ENCODE measurements at regions not wholly inside any gene's neighbourhood (a gene's known extent, or its start where the extent isn't known, plus 50 kb on each side); places are given as distances from the start of the nearest gene placed in this dataset.

GRCh38 chr16:54414671-54415070 is 128.1 kb upstream of the IRX3 start:
- intact Hi-C loops (cut with micrococcal nuclease): no loop called here

GRCh38 chr16:54412777-54413455 is 126.3 kb upstream of the IRX3 start:
- no peak for DNase-seq (ENCODE audit: unreplicated experiment)
- POLR2A ChIA-PET: interaction anchor here (0.9 kb wide), 1 partner anchor 644 kb away, joined by 3 read pairs; no protein-coding TSS in a partner anchor
- CTCF ChIA-PET: interaction anchor here (0.6 to 0.7 kb wide), 2 partner anchors 40 to 243 kb away, joined by 3 to 4 read pairs; no protein-coding TSS in a partner anchor
- TF ChIP-seq CTCF (IDR thresholded peaks at IDR 0.05; ENCODE audit: unreplicated experiment): no peak
- Mint-ChIP-seq H3K36me3 (ENCODE audit: insufficient read depth, unreplicated experiment) (no peaks in the 10 kb centered on the region), H3K27me3 (ENCODE audit: insufficient read depth, unreplicated experiment) (no peaks in the 10 kb centered on the region), H3K4me3 (ENCODE audit: unreplicated experiment) (no peak overlapping the region), H3K4me1 (ENCODE audit: insufficient read depth, unreplicated experiment) (peaks cover under 1% of the 10 kb centered on the region), H3K27ac (ENCODE audit: low read depth, unreplicated experiment) (no peak overlapping the region), H3K9me3 (ENCODE audit: unreplicated experiment) (no peaks in the 10 kb centered on the region)
- intact Hi-C loops (cut with micrococcal nuclease): no loop called here
- BruUV-seq (replicated peaks): no TSS peak

More at GRCh38 chr16:54414671-54415070, 128.1 kb upstream of the IRX3 start:
- no peak for TF ChIP-seq CTCF (IDR thresholded peaks at IDR 0.05; ENCODE audit: unreplicated experiment)
- Mint-ChIP-seq H3K4me3 (ENCODE audit: unreplicated experiment) (no peak overlapping the region), H3K27ac (ENCODE audit: low read depth, unreplicated experiment) (no peak overlapping the region), H3K27me3 (ENCODE audit: insufficient read depth, unreplicated experiment) (no peaks in the 10 kb centered on the region), H3K4me1 (ENCODE audit: insufficient read depth, unreplicated experiment) (no peaks in the 10 kb centered on the region), H3K36me3 (ENCODE audit: insufficient read depth, unreplicated experiment) (no peaks in the 10 kb centered on the region), H3K9me3 (ENCODE audit: unreplicated experiment) (no peaks in the 10 kb centered on the region)
- ChIA-PET POLR2A (no interaction called here), CTCF (no interaction called here)
- DNase-seq (ENCODE audit: unreplicated experiment): no peak
- BruUV-seq (replicated peaks): no TSS peak

- TF ChIP-seq CTCF (IDR thresholded peaks at IDR 0.05; ENCODE audit: unreplicated experiment): no peak
- ChIA-PET POLR2A (interaction anchor here (0.9 kb wide), 1 partner anchor 643 kb away, joined by 3 read pairs; no protein-coding TSS in a partner anchor), CTCF (interaction anchor here (0.6 kb wide), 1 partner anchor 39 kb away, joined by 4 read pairs; no protein-coding TSS in a partner anchor)
- no peak overlapping the region for H3K27ac Mint-ChIP-seq (ENCODE audit: low read depth, unreplicated experiment)
- peaks cover 10% of the 10 kb centered on the region for H3K4me1 Mint-ChIP-seq (ENCODE audit: insufficient read depth, unreplicated experiment)
- no peak overlapping the region for H3K4me3 Mint-ChIP-seq (ENCODE audit: unreplicated experiment)
- no peak for DNase-seq (ENCODE audit: unreplicated experiment)
- intact Hi-C loops (cut with micrococcal nuclease): no loop called here
- H3K36me3 Mint-ChIP-seq (ENCODE audit: insufficient read depth, unreplicated experiment): no peaks in the 10 kb centered on the region
- BruUV-seq (replicated peaks): no TSS peak
- H3K27me3 Mint-ChIP-seq (ENCODE audit: insufficient read depth, unreplicated experiment): no peaks in the 10 kb centered on the region
- H3K9me3 Mint-ChIP-seq (ENCODE audit: unreplicated experiment): no peaks in the 10 kb centered on the region
These were observed 125.5 kb upstream of the IRX3 start for GRCh38 chr16:54412037-54412436.

- H3K4me3 Mint-ChIP-seq (ENCODE audit: unreplicated experiment): no peak overlapping the region
- no TSS peak for BruUV-seq (replicated peaks)
- no peaks in the 10 kb centered on the region for H3K27me3 Mint-ChIP-seq (ENCODE audit: insufficient read depth, unreplicated experiment)
These were observed 125.0 kb upstream of the IRX3 start for GRCh38 chr16:54411544-54411943.

More at GRCh38 chr16:54411544-54411943, 125.0 kb upstream of the IRX3 start:
- intact Hi-C loops (cut with micrococcal nuclease): no loop called here
- DNase-seq (ENCODE audit: unreplicated experiment): no peak
- ChIA-PET POLR2A (interaction anchor here (0.9 kb wide), 1 partner anchor 643 kb away, joined by 3 read pairs; no protein-coding TSS in a partner anchor), CTCF (no interaction called here)
- Mint-ChIP-seq H3K4me1 (ENCODE audit: insufficient read depth, unreplicated experiment) (peaks cover 11% of the 10 kb centered on the region), H3K27ac (ENCODE audit: low read depth, unreplicated experiment) (no peak overlapping the region), H3K36me3 (ENCODE audit: insufficient read depth, unreplicated experiment) (no peaks in the 10 kb centered on the region), H3K9me3 (ENCODE audit: unreplicated experiment) (no peaks in the 10 kb centered on the region)
- TF ChIP-seq CTCF (IDR thresholded peaks at IDR 0.05; ENCODE audit: unreplicated experiment): no peak
